Neural cell (in vitro differentiated cells): ENCODE measurements at regions not wholly inside any gene's neighbourhood (a gene's known extent, or its start where the extent isn't known, plus 50 kb on each side); places are given as distances from the start of the nearest gene placed in this dataset.

Source experiments
- H2AFZ ChIP-seq: fragments of 200-600, 300-800 bp; sonication (generic), shearing (Covaris generic); 2 replicates; pipeline ENCODE4 v1.6.0; 2014; ENCODE audit warnings: low read depth, mild to moderate bottlenecking, antibody characterized with exemption, low read length, moderate library complexity
- H3F3A ChIP-seq: fragments of 200-600 bp; shearing (Covaris generic); 2 replicates; pipeline ENCODE4 v1.6.1; 2016; ENCODE audit warnings: mild to moderate bottlenecking, moderate library complexity, mixed read lengths, antibody characterized with exemption, low read length; ENCODE audit not compliant: insufficient read depth, poor library complexity, severe bottlenecking
- H3K27ac ChIP-seq: fragments of 200-600, 300-800 bp; sonication (generic), shearing (Covaris generic); 2 replicates; pipeline ENCODE4 v1.5.1; 2014; ENCODE audit warnings: mild to moderate bottlenecking, low read length, moderate library complexity
- H3K27me3 ChIP-seq: fragments of 300-800, 200-600 bp; sonication (generic), shearing (Covaris generic); 2 replicates; pipeline ENCODE4 v1.6.0; 2014; ENCODE audit warnings: mild to moderate bottlenecking, low read depth, low read length, moderate library complexity; ENCODE audit not compliant: insufficient read depth
- H3K36me3 ChIP-seq: fragments of 300-800, 200-600 bp; sonication (generic), shearing (Covaris generic); 2 replicates; pipeline ENCODE4 v1.5.1; 2014; ENCODE audit warnings: mild to moderate bottlenecking, antibody characterized with exemption, low read length, moderate library complexity; ENCODE audit not compliant: insufficient read depth
- H3K4me2 ChIP-seq: fragments of 300-800, 200-600 bp; sonication (generic), shearing (Covaris generic); 2 replicates; pipeline ENCODE4 v1.6.0; 2014; ENCODE audit warnings: mild to moderate bottlenecking, low read length
- H3K4me3 ChIP-seq: fragments of 300-800, 200-600 bp; sonication (generic), shearing (Covaris generic); 2 replicates; pipeline ENCODE4 v1.5.1; 2014; ENCODE audit warnings: mild to moderate bottlenecking, low read length, moderate library complexity
- H3K79me2 ChIP-seq: fragments of 200-600 bp; shearing (Covaris generic); replicated peaks from 2 replicates; pipeline ENCODE4 v1.6.0; 2014; ENCODE audit warnings: mild to moderate bottlenecking, low read length, moderate library complexity; ENCODE audit not compliant: insufficient read depth
- H3K9ac ChIP-seq: fragments of 300-800, 200-600 bp; sonication (generic), shearing (Covaris generic); 2 replicates; pipeline ENCODE4 v1.6.1; 2016; ENCODE audit warnings: mild to moderate bottlenecking, low read length, mixed read lengths
- H3K9me2 ChIP-seq: fragments of 200-600 bp; shearing (Covaris generic); 2 replicates; pipeline ENCODE4 v1.6.1; 2016; ENCODE audit warnings: mild to moderate bottlenecking, low read length, mixed read lengths; ENCODE audit not compliant: insufficient read depth
- H3K9me3 ChIP-seq: fragments of 200-600, 300-800 bp; sonication (generic), shearing (Covaris generic); 2 replicates; pipeline ENCODE4 v1.6.1; 2016; ENCODE audit warnings: mild to moderate bottlenecking, mixed run types, low read length, moderate library complexity, mixed read lengths
- H4K20me1 ChIP-seq: fragments of 200-600 bp; shearing (Covaris generic); 2 replicates; pipeline ENCODE4 v1.6.1; 2016; ENCODE audit warnings: mild to moderate bottlenecking, mixed run types; ENCODE audit not compliant: insufficient read depth
- CTCF ChIP-seq: fragments of 450-650 bp; IDR thresholded peaks from 2 replicates; pipeline ENCODE4 v1.5.1; 2014; ENCODE audit warnings: antibody characterized with exemption, mild to moderate bottlenecking, moderate library complexity; ENCODE audit not compliant: poor library complexity, severe bottlenecking
- EP300 ChIP-seq: fragments of 450-650 bp; conservative IDR thresholded peaks from 2 replicates; pipeline ENCODE4 v1.6.1; 2014; ENCODE audit warnings: antibody characterized with exemption, mild to moderate bottlenecking, moderate library complexity; ENCODE audit not compliant: poor library complexity, severe bottlenecking
- EZH2 ChIP-seq: fragments of 200-600, 300-800 bp; shearing (Covaris generic), sonication (generic); IDR thresholded peaks from 2 replicates; pipeline ENCODE4 v1.6.1; 2014; ENCODE audit warnings: antibody characterized with exemption, low read length, borderline replicate concordance, mild to moderate bottlenecking; ENCODE audit not compliant: insufficient read depth, poor library complexity, severe bottlenecking
- MXI1 ChIP-seq: fragments of 450-650 bp; conservative IDR thresholded peaks from 2 replicates; pipeline ENCODE4 v1.6.1; 2014; ENCODE audit warnings: antibody characterized with exemption, mild to moderate bottlenecking; ENCODE audit not compliant: poor library complexity, severe bottlenecking
- POLR2AphosphoS5 ChIP-seq: IDR thresholded peaks from 2 replicates; pipeline ENCODE4 v1.6.1; 2012
- RAD21 ChIP-seq: fragments of 450-650 bp; conservative IDR thresholded peaks from 2 replicates; pipeline ENCODE4 v1.6.1; 2014; ENCODE audit warnings: antibody characterized with exemption, mild to moderate bottlenecking, moderate library complexity
- REST ChIP-seq: IDR thresholded peaks from 2 replicates; pipeline ENCODE4 v1.6.1; 2012; ENCODE audit warnings: borderline replicate concordance
- SMC3 ChIP-seq: fragments of 450-650 bp; conservative IDR thresholded peaks from 2 replicates; pipeline ENCODE4 v1.6.1; 2014; ENCODE audit warnings: antibody characterized with exemption, mild to moderate bottlenecking, moderate library complexity; ENCODE audit not compliant: poor library complexity
- TAF1 ChIP-seq: IDR thresholded peaks from 2 replicates; pipeline ENCODE4 v1.6.1; 2012; ENCODE audit warnings: low read depth

- H3K4me3 ChIP-seq: no peak overlapping the region
- no peaks in the 10 kb centered on the region for H4K20me1 ChIP-seq
- no peak overlapping the region for H3K9ac ChIP-seq
- H3K9me3 ChIP-seq: no peaks in the 10 kb centered on the region
- H3K36me3 ChIP-seq: no peaks in the 10 kb centered on the region
- H3K4me2 ChIP-seq: no peak overlapping the region
- TF ChIP-seq EP300: no peak
- no peak for TF ChIP-seq SMC3
- no peak for TF ChIP-seq REST
- TF ChIP-seq TAF1: no peak
- no peaks in the 10 kb centered on the region for H3K79me2 ChIP-seq
- H3F3A ChIP-seq: no peaks in the 10 kb centered on the region
- no peaks in the 10 kb centered on the region for H3K9me2 ChIP-seq
- no peak overlapping the region for H2AFZ ChIP-seq
- no peaks in the 10 kb centered on the region for H3K27me3 ChIP-seq
- no peak overlapping the region for H3K27ac ChIP-seq
Measured at GRCh38 chr14:65354131-65354530, 58.4 kb upstream of the FUT8 start.

GRCh38 chr14:65354715-65355114 is 57.8 kb upstream of the FUT8 start:
- H3K79me2 ChIP-seq: no peaks in the 10 kb centered on the region
- TF ChIP-seq TAF1 (no peak), POLR2AphosphoS5 (no peak), MXI1 (no peak), SMC3 (no peak), RAD21 (no peak), REST (no peak), EZH2 (no peak), EP300 (no peak), CTCF (no peak)
- no peaks in the 10 kb centered on the region for H3K9me3 ChIP-seq
- no peaks in the 10 kb centered on the region for H3K9me2 ChIP-seq
- H3K9ac ChIP-seq: no peak overlapping the region
- H3K4me2 ChIP-seq: no peak overlapping the region
- H3K36me3 ChIP-seq: no peaks in the 10 kb centered on the region
- H3K4me3 ChIP-seq: no peak overlapping the region
- no peak overlapping the region for H2AFZ ChIP-seq
- no peaks in the 10 kb centered on the region for H4K20me1 ChIP-seq
- H3K27ac ChIP-seq: no peak overlapping the region
- H3F3A ChIP-seq: no peaks in the 10 kb centered on the region
- H3K27me3 ChIP-seq: no peaks in the 10 kb centered on the region
